DMS79 treated with DMSO at 0.1 percent for 48 hours (cell line): ENCODE measurements at regions not wholly inside any gene's neighbourhood (a gene's known extent, or its start where the extent isn't known, plus 50 kb on each side); places are given as distances from the start of the nearest gene placed in this dataset.

Experiments
- DNase-seq: peaks from one replicate; lab custom pipeline; 2025; lab: John Stamatoyannopoulos, UW

- DNase-seq: no peak
Observed at GRCh38 chr18:71523483-71524435, 1020.4 kb downstream of the CBLN2 start.

GRCh38 chr18:71505526-71505925 is 1038.6 kb downstream of the CBLN2 start:
- no peak for DNase-seq

- DNase-seq: no peak
Observed at GRCh38 chr18:71503222-71503621, 1040.9 kb downstream of the CBLN2 start.

- DNase-seq: no peak
Observed at GRCh38 chr18:71485611-71486010, 1058.5 kb downstream of the CBLN2 start.

DNA sequence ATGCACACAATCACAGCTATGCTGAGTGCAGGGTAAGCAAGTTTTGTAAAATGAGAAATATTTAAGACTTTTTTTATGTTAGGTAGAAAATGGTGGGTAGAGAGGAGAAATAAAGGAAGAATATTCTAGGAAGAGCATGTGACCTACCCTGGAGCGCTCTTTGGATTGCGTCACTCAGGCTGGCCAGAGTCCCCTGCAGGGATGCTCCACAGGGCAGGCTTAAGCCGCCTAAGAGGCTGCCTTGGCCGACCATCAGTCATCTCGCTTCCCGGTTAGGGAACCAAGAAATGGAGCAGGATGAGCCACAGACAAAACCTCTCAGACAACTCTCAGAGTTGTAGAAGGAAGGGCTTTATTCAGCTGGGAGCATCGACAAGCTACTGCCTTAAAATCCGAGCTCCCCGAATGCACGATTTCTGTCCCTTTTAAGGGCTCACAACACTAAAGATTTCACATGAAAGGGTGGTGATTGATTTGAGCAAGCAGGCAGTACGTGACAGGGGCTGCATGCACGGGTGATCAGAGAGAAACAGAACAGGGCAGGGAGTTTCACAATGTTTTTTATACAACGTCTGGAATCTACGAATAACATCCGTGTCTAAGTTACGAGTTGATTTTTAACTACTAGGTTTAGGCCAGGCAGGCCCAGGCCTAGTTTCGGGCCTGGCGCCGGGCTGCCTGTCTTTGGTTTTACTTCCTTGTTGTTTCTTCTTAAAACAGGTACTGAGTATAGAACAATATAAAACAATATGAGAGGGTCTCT is 1072.0 kb downstream of the CBLN2 start:
- no peak for DNase-seq

- DNase-seq: no peak
Observed at GRCh38 chr18:71456206-71456605, 1087.9 kb downstream of the CBLN2 start.

- DNase-seq: no peak
Observed at GRCh38 chr18:71450257-71450656, 1093.9 kb downstream of the CBLN2 start.

- no peak for DNase-seq
Observed at GRCh38 chr18:71443706-71444480, 1100.2 kb downstream of the CBLN2 start.

DNA sequence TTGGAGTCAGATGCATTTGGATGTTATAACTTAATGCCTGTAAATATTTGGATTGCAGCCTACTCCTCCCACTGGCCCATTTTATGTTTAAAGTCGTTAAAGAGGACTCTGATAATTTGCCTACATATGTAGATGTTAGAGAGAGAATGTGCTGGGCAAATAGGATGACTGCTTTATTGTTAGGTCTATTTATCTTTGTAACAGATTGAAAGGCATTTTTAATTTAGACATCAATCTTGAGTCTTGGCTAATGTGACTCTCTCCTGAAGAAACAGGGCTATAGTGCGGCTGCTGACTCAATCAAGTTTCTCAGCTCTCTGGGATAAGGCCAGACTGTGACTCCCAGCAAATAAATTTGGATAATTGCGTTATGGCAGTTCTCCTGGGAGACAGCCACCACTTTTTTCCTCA is 1101.4 kb downstream of the CBLN2 start:
- no peak for DNase-seq

DNA sequence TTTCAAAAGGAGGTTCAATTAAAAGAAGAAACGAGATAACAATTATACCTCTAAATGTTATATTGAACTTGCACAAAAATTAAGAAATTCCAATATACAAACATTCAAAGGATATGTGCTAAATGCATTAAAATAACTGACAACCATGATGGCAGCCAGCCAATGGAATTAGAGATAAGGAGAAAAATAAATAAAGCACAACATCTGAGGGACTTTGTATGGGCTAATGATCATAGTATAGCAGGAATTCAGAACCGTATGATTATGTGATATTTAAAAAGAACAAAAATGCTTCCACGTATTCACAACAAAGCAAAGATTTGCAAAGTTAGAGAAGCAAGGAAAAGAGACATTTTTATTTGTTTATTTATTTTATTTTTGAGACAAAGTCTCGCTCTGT is 1103.0 kb downstream of the CBLN2 start:
- no peak for DNase-seq

DNA sequence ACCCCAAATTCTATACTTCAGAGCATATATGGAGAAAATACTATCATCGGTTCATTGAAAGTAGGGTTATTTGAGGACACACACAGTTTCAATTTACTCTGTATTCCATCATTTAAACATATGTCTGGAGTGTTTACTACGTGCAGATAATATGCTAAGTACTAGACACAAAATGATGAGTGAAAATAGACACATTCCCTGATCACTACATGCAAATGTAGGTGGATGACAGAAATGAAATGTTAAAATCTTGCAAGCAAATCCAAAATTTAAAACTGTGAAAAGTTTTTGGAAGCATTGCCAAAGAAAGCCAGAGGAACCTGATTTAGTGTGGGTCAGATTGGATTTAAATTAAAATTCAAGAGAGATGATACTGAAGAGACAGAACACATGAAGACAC is 1106.6 kb downstream of the CBLN2 start:
- DNase-seq: no peak

- DNase-seq: no peak
Observed at GRCh38 chr18:71433373-71433772, 1110.8 kb downstream of the CBLN2 start.

GRCh38 chr18:71431689-71432088 is 1112.5 kb downstream of the CBLN2 start:
- no peak for DNase-seq

GRCh38 chr18:71431171-71431570 is 1113.0 kb downstream of the CBLN2 start:
- DNase-seq: no peak

DNA sequence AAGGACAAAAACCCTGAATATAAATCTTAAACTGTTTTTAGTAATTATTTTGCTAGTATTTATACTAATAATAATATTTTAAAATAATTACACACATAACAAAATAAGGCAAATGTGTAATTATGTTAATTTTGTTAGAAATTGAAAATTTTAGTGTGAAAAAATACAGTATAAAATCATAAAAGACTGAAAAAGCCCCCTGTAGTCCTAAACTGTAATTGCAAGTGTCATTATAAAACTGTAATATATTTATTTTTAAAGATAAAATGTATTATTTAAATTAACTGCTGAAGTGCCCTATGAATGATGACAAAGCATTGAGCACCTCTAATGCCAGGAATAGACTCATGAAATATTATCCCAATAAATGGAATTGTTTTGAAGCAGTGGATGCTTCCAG is 1117.7 kb downstream of the CBLN2 start:
- DNase-seq: no peak

DNA sequence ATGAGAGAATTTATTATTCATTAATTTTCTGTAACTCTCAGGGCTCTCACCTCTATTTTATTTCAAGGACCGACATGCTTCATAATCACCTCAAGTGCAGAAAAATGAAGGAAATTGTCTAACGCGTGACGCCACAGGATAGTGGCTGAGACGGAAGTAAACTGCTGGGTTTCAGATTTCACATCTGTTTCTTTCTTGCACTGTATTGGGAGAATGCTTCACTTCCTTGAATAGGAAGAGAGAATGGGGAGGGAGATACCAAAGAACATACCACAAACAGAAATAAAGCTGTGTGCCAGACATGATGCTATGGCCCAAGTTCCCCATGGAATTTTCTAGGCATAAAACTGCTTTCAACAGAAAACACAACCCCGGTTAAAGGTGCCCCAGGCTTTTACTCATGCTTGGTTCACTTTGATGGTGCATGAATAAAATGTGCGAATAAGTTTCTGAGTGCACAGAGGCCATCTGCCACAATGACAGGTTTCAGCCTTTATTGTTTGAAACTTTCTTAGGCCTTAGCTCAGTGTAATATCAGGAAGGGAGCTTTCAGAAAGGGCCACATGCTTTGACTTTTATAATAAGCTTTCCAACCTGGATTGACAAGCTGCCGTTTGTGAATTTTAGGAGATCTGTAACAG is 1116.4 kb downstream of the SOCS6 start:
- peak; percentile 41 for DNase-seq

GRCh38 chr18:71403501-71403900 is 1114.7 kb downstream of the SOCS6 start:
- no peak for DNase-seq

DNA sequence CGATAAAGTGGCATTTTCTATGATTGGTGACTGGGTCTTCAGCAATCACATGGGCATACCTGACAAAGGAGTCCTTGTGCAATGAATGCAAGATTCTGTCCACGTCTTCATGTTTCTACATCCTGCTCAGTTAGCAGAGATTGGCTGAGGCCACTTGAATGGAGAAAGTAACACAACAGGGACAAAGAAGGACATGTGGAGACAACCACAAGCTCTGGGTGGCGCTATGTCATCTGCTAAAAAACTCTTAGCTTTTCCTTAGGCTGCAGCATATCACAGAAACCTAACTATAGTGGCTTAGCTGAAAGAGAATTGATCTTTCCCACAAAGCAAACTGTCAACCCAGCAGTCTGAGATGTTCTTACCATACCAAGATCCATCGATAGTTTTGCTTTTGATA is 1109.7 kb downstream of the SOCS6 start:
- no peak for DNase-seq

DNA sequence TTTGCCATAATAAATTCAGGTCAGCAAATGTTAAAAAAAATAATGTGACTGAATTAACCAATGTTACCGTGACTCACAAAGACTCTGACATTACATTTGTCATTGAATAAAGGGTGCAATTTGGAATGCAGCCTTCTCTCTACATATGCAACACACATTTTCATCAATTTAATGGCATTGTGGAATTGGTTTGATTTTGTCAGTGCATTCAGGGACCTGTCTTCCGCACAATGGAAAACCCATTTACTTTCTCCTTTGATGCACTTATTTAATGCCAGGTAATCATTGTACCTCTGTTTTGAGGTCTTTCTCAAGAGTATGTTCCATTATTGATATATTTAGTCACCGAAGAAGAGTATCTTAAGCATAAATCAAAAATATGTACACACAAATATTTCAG is 1099.3 kb downstream of the SOCS6 start:
- no peak for DNase-seq

DNA sequence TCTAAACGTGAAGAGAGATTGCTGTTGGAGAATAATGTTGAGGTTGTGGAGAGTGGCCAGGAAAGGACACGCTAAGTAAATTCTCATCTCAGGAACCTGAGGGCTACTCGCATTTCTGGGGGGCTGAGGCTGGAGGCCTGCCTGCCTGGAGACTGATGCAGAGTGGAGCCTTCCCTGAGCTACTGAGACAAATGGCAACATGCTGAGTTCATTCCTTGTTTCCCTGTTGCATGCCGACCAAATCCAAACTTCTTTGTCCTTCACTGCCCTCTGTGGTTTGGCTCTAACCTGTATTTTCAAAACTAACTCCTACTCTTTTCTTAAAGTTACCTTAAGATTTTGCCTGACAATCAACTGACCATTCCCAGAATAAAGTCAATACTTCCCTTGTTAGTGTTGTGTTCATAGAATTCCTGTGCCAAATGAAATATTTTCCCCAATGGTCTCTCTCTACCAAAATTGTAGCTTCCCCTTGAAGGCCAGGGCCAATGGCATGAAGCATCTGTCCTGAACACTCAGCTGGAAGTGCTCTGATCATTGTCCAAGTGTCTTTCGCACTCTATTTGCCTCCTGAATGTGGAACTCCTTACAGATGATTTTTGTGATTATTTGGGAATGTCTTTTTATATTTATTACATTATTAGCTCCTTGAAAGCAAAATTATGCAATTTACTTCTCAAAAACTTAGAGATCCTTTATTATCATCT is 1085.6 kb downstream of the SOCS6 start:
- DNase-seq: no peak

GRCh38 chr18:71371951-71372605 is 1083.2 kb downstream of the SOCS6 start:
- DNase-seq: no peak
